A673 (cell line): ENCODE measurements at regions not wholly inside any gene's neighbourhood (a gene's known extent, or its start where the extent isn't known, plus 50 kb on each side); places are given as distances from the start of the nearest gene placed in this dataset.

ENCODE experiments used
- EZH2 ChIP-seq: fragments of 200-600 bp; sonication (generic); IDR thresholded peaks from 2 replicates; pipeline ENCODE4 v1.6.1; 2017; ENCODE audit warnings: borderline replicate concordance, low read depth, mild to moderate bottlenecking, mixed read lengths, antibody characterized with exemption, low read length; ENCODE audit not compliant: poor library complexity, severe bottlenecking
- TF ChIP-seq, protein P1 (sequence below): fragments of 300-800, 200-600 bp; sonication (generic); conservative IDR thresholded peaks from 2 replicates; pipeline ENCODE4 v1.5.1; 2017; ENCODE audit warnings: low read depth, mild to moderate bottlenecking, antibody characterized with exemption, low read length, moderate library complexity, mixed read lengths

DNA sequence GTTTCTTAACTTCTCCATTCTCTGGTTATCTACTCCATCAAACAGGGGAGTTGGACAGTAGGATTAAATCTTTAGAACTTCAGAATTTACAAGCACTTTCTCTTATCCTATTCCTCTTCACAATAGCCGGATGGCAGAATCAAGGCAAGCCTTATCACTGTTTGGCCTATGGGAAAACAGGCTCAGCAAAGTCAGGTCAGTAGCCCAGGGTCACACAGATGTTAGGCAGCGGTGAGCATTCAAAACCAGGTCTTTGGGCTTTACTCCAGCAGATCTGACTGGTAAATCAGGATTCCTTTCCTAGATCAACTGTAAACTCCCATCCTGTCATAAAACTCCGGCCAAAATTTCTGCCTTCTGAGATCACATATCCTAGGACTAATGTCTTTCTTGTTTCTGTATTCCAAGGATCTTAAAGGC, 258.4 kb downstream of the OPA1 start:
- TF ChIP-seq, protein P1, sequence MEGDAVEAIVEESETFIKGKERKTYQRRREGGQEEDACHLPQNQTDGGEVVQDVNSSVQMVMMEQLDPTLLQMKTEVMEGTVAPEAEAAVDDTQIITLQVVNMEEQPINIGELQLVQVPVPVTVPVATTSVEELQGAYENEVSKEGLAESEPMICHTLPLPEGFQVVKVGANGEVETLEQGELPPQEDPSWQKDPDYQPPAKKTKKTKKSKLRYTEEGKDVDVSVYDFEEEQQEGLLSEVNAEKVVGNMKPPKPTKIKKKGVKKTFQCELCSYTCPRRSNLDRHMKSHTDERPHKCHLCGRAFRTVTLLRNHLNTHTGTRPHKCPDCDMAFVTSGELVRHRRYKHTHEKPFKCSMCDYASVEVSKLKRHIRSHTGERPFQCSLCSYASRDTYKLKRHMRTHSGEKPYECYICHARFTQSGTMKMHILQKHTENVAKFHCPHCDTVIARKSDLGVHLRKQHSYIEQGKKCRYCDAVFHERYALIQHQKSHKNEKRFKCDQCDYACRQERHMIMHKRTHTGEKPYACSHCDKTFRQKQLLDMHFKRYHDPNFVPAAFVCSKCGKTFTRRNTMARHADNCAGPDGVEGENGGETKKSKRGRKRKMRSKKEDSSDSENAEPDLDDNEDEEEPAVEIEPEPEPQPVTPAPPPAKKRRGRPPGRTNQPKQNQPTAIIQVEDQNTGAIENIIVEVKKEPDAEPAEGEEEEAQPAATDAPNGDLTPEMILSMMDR, result no peak
- TF ChIP-seq EZH2, result no peak
